ENCODE measurements at regions not wholly inside any gene's neighbourhood (a gene's known extent, or its start where the extent isn't known, plus 50 kb on each side); places are given as distances from the start of the nearest gene placed in this dataset.
"Not testable (repeated sequence)": the region's sequence is repeated elsewhere in the genome, so short reads cannot be mapped to it uniquely, and the experiment has no call there.

DNA sequence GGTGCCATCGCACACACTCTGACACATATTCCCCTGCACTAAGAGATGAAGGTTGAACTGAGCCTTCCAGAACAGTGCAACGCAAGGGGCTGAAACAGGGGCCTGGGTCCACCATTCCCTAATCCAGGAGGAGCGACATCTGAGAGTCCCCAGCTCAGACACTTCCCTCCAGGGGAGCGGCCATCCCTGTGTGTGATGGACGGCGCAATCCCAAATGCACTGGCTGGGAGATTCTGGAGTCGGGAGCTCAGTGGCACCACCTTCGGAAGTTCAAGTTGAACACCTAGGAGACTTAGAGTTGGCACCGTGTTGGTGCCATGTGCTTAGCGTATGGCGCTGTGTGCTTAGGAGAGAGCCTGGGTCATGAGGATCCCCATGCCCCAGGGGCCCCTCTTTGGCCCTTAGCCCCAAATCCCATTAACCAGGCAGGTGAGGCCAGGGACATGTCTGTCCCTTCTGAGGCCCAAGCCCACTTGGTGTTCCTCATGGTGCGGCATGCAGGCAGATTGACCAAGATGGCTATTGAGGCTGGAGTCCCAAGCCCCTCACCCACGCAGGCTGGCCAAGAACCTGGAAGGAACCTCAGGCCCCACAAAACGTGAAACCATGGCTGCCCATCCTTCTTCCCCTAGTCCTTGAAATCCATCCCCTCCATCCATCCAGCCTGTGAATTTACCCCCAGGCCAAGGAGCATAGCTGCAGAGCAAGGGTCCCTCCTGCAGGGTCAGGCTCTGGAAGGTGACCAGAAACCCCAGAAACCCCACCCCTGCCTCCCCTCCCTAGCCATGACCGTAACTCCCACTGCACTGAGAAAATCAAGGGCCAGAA lies 114.1 kb upstream of the OTOS start:
- no peak for DNase-seq (ENCODE audit: low spot score)

- no peak for DNase-seq (ENCODE audit: low spot score)
Observed at GRCh38 chr2:240255165-240255491, 114.7 kb upstream of the OTOS start.

GRCh38 chr2:240255811-240256703 lies 115.6 kb upstream of the OTOS start:
- no peak for DNase-seq (ENCODE audit: low spot score)

- DNase-seq (ENCODE audit: low spot score) = no peak
Observed at GRCh38 chr2:240256704-240257637, 116.5 kb upstream of the OTOS start.

DNA sequence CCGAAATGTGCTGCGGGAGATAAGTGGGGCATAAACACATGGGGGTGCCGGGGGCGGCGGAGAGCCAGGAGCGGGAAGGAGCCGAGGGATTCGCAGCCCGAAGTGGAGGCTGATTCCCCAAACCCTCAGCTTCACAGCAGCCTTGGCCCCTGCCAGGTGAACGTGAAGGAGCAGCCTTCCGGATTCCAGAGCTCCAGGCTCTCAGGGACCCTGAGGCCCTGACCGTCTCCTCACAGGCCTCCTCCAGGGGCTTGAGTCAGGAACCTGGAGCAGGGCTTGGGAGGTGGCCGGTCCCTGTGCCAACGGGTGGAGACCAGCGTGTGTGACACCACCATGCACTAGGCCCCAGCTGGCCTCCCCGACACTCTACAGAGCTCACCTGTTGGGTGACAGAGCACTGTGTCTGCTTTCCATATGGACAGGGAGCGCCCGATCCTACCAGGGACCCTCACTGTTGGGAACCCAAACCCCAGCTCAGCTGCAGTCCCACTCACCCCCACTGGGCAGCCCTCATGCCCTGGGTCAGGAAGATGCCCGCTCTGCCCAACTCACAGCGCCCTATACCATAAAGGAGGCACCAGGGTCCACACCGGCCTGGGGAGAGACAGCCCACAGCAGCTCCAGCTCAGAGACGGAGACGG lies 117.6 kb upstream of the OTOS start:
- no peak for DNase-seq (ENCODE audit: low spot score)

GRCh38 chr2:240258685-240259084 lies 118.2 kb upstream of the OTOS start:
- no peak for DNase-seq (ENCODE audit: low spot score)

GRCh38 chr2:240259201-240259923 lies 118.9 kb upstream of the OTOS start:
- no peak for DNase-seq (ENCODE audit: low spot score)

GRCh38 chr2:240259924-240260529 lies 119.6 kb upstream of the OTOS start:
- DNase-seq (ENCODE audit: low spot score) = no peak

DNA sequence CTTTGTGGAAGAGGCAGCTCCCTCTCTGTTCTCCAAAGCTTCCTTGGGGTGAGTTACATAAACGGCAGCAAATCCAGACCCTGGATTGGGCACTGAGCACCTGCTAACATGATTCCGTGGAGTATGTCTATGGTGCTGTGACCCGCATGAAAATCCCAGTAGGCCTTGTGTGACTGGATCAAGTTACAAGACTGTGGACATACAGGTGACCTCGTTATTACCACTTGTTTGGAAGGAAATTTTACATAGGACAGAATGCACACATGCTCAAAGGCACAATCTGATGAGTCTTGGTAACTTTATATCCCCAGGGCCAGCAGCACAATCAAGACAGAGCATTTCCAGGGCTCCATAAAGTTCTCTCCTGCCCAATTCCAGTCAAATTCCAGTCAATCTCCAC lies 120.2 kb upstream of the OTOS start:
- no peak for DNase-seq (ENCODE audit: low spot score)

DNA sequence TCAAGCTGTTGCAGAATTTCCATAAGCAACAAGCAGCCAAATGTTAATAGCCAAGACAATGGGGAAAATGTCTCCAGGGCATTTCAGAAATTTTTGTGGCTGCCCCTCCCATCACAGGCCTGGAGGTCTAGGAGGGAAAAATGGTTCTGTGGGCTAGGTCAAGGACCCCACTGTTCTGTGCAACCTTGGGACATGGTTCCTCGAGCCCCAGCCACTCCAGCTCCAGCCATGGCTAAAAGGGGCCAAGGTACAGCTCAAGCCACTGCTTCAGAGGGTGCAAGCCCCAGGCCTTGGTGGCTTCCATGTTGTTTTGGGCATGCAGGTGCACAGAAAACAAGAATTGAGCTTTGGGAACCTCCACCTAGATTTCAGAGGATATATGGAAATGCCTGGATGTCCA lies 122.1 kb upstream of the OTOS start:
- not testable (repeated sequence) for DNase-seq (ENCODE audit: low spot score)

- DNase-seq (ENCODE audit: low spot score) = no peak
Observed at GRCh38 chr2:240269380-240269779, 128.9 kb upstream of the OTOS start.

DNA sequence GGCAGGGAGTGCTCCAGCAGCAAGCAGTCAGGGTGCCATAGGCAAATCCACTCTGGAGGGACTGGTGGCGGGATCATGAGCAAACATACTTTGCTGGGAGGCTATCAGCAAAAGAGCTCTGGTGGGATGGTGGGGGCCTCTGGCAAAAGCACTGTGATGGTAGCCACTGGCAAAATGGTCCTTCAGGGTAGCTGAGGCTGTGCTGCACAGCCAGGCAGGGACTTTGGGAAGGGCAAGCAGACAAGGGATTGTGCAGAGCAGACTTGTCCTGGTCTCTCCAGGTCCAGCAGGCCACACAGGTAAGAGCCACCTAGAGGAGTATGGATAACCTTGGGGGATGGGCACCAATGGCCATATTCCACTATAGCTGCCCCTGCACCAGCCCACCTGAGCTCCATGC lies 129.4 kb upstream of the OTOS start:
- DNase-seq (ENCODE audit: low spot score) = no peak

DNA sequence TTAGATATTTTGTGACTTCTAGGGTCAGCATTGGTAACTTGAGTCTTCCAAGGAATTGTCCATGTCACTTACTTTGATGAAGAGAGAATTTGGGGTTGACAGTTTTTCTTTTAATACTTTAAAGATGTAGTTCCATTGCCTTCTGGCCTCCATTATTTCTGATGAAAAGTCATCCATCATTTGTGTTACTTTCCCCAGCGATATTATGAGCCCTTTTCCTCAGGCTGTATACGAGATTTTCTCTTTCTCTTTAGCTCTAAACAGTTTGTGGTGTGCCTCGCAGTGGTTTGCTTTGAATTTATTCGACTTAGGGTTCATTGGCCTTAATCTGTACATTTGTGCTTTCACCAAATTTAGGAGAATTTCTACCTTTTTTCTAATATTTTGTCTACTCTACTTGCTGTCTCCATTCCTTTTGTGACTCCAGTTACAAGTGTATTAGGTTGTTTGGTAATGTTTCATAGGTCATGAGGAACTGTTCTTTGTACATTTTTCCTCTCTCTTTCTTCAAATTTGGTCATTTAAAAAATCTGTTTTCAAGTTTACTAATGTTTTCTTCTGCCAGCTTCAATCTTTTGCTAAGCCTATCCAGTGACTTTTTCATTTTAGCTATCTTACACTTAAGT lies 131.4 kb upstream of the OTOS start:
- DNase-seq (ENCODE audit: low spot score) = no peak

DNA sequence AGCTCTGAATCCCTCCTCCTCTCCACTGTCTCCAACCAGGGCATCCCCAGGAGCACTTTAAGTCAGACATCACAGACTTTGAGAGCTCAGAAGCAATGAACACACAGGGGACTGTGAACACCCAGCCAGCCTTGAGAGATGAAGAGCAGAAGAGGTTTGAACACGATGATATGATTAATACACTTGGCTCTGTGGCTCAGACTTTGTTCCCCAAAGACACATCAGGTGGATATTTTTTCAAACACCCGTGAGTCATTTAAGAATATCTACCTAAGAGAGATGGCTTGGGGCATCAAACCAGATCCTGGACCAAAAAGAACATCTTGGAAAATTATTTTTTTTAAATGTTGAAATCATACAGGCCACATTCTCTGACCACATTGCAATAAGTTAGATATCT lies 134.9 kb upstream of the OTOS start:
- DNase-seq (ENCODE audit: low spot score) = no peak

- DNase-seq (ENCODE audit: low spot score) = peak; percentile 1
Observed at GRCh38 chr2:240277073-240277806, 136.8 kb upstream of the OTOS start.

- DNase-seq (ENCODE audit: low spot score) = no peak
Observed at GRCh38 chr2:240277807-240278522, 137.5 kb upstream of the OTOS start.

DNA sequence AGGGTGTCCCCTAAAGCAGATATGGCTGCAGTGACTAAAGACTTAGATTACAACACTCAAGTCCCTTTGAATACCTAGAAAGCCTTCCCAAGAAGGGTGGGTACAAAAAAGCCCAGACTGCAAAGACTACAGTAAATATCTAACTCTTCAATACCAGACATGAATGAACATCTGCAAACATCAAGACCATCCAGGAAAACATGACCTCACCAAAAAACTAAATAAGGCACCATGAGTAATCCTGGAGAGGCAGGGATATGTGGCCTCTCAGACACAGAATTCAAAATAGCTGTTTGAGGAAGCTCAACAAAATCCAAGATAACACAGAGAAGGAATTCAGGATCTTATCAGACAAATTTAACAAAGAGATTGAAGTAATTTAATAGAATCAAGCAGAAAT lies 138.2 kb upstream of the OTOS start:
- DNase-seq (ENCODE audit: low spot score) = no peak

- no peak for DNase-seq (ENCODE audit: low spot score)
Observed at GRCh38 chr2:240280621-240281020, 140.2 kb upstream of the OTOS start.
